Rectal smooth muscle tissue (tissue), 1 donor: ENCODE measurements at regions not wholly inside any gene's neighbourhood (a gene's known extent, or its start where the extent isn't known, plus 50 kb on each side); places are given as distances from the start of the nearest gene placed in this dataset.

Source experiments
- H3K27ac ChIP-seq: one replicate; pipeline ENCODE4 v1.7.0; 2013; ENCODE audit warnings: low read depth, low read length, inconsistent platforms
- H3K27me3 ChIP-seq: one replicate; pipeline ENCODE4 v1.7.0; 2013; ENCODE audit warnings: low read length; ENCODE audit not compliant: control insufficient read depth, insufficient read depth
- H3K36me3 ChIP-seq: one replicate; pipeline ENCODE4 v1.7.0; 2013; ENCODE audit warnings: low read length; ENCODE audit not compliant: control insufficient read depth, insufficient read depth
- H3K4me1 ChIP-seq: one replicate; pipeline ENCODE4 v1.7.0; 2013; ENCODE audit warnings: low read length; ENCODE audit not compliant: control insufficient read depth, insufficient read depth
- H3K4me3 ChIP-seq: one replicate; pipeline ENCODE4 v1.7.0; 2013; ENCODE audit warnings: low read length
- H3K9ac ChIP-seq: one replicate; pipeline ENCODE4 v1.7.0; 2013; ENCODE audit warnings: low read length

DNA sequence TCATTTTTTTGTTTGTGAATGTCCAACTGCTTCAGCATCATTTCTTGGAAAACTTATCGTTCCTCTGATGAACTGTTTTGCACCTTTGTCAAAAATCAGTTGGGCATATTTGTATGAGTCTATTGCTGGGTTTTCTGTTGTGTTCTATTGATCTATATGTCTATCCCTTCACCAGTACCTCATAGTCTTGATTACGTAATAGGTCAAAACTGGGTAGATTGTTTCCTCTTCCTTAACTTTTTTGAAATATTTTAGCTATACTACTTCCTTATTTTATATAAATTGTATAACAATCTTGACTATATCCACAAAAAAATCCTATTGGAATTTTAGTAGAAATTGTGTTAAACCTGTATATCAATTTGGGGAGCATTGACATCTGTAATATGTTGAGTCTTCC lies 104.1 kb upstream of the PALS2 start:
- no peak overlapping the region for H3K9ac ChIP-seq
- no peaks in the 10 kb centered on the region for H3K27me3 ChIP-seq
- no peaks in the 10 kb centered on the region for H3K36me3 ChIP-seq
- no peaks in the 10 kb centered on the region for H3K4me1 ChIP-seq
- H3K4me3 ChIP-seq: no peak overlapping the region
- no peak overlapping the region for H3K27ac ChIP-seq

DNA sequence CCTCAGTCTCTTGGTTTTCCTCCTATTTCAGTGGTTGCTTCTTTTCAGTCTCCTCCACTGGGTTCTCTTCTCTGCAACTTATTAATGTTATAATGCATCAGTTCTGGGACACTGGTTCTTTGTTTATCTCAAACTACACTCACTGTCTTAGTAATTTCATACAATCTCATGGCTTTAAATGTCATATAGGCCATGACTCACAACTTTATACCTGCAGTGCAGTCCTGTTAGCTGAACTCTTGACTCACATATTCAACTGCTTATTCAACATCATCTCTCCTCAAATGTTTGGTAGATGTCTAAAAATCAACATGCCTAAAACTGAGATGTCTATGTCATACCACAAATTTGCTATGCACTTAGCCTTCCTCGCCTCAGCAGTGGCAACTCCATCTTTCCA lies 101.2 kb upstream of the PALS2 start:
- H3K4me1 ChIP-seq: no peaks in the 10 kb centered on the region
- no peak overlapping the region for H3K27ac ChIP-seq
- no peaks in the 10 kb centered on the region for H3K27me3 ChIP-seq
- no peaks in the 10 kb centered on the region for H3K36me3 ChIP-seq
- no peak overlapping the region for H3K4me3 ChIP-seq
- H3K9ac ChIP-seq: no peak overlapping the region

DNA sequence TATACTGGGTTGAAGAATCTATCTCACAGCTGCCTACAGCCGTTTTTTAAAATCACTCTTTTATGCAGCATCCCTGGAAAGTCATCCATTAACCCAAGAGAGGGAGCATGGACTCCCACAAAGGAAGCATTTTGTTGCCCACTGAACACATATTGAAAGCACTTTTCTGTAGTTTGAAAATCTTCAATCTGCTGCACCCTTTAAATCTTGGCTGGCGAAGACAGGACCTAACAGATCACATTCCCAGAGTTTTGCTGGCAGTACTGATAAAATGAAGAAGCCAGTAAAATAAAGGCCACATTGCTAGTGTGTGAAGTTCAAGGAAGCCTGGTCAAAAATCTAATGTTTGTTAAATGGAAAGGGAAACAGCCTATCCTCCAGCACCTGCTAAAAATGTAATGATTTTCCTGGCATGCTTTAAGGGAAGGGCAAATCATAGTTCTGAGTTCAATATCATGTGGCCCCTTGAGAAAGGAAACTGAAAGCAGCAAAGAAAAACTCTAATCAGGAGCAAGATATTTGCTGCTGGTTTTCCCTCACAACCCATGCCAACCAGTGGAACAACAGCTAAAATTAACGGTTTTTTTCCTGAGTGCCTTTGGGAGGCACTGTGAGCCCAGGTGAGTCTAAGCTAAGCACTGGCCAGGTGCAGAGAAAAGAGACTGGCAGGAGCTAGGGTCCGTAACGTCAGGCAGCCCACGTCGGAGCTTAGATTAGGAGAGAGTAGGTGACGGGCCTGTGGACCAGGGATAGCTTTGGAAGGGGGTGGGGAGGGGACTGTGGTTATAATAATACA lies 97.9 kb upstream of the PALS2 start:
- Histone ChIP-seq H3K36me3 (no peaks in the 10 kb centered on the region), H3K27me3 (no peaks in the 10 kb centered on the region), H3K27ac (no peak overlapping the region), H3K4me3 (no peak overlapping the region), H3K4me1 (peaks cover 3% of the 10 kb centered on the region), H3K9ac (no peak overlapping the region)

DNA sequence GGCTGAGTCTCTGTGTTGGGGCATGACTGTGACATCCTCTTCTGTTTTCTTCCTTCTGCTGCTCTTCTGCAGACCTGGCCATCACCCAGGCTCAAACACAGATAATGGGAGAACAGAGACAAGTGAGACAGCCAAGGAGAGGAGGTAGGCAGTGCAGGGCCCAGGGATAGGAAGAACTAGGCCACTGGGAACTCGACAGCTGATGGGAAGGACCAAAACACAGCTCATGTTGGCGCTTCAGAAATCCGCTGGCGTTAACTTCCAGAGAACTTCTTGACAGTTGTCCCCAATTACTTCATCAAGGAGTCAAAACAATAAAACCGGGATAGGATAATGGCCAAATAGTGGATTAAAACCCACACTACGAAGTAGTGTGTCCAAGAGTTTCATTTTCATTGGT lies 97.0 kb upstream of the PALS2 start:
- H3K36me3 ChIP-seq: no peaks in the 10 kb centered on the region
- no peak overlapping the region for H3K4me3 ChIP-seq
- H3K4me1 ChIP-seq: peaks cover 3% of the 10 kb centered on the region
- H3K9ac ChIP-seq: no peak overlapping the region
- no peaks in the 10 kb centered on the region for H3K27me3 ChIP-seq
- no peak overlapping the region for H3K27ac ChIP-seq

DNA sequence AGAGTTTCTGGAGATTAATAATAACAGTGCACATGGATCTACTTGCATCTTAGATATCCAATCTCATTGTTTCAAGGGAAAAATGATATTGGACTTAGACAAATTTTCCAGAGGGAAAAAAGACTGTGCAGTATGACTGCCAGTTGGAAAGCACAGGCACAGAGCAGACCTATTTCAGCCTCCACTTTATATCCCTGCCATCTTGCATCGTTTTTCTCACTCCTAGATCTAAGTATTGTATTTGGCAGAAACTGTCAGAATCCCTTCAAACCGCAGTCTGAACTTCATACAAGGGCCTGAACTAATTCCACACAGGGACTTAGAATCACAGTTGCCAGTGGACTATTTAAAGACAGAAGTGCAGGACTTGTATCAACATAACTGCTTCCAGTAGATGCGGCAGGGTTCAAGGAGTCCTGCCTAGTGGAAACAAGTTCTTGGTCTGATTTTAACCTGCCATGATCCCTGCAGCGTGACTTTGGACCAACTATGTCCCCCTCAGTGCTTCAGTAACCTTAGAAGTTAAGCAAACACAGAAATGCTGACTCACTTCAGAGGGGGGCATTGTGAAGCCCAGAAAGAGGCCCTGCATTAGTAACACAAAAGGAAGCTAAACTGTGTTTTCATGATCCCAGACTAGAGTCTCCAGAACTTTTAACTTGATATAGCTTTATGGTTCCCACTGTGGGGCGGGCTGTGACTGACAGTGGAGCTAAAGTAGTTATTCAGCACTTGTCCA lies 95.7 kb upstream of the PALS2 start:
- peak overlapping the region; percentile 21 for H3K4me3 ChIP-seq
- no peaks in the 10 kb centered on the region for H3K36me3 ChIP-seq
- H3K9ac ChIP-seq: no peak overlapping the region
- peaks cover 3% of the 10 kb centered on the region for H3K4me1 ChIP-seq
- H3K27me3 ChIP-seq: no peaks in the 10 kb centered on the region
- no peak overlapping the region for H3K27ac ChIP-seq

DNA sequence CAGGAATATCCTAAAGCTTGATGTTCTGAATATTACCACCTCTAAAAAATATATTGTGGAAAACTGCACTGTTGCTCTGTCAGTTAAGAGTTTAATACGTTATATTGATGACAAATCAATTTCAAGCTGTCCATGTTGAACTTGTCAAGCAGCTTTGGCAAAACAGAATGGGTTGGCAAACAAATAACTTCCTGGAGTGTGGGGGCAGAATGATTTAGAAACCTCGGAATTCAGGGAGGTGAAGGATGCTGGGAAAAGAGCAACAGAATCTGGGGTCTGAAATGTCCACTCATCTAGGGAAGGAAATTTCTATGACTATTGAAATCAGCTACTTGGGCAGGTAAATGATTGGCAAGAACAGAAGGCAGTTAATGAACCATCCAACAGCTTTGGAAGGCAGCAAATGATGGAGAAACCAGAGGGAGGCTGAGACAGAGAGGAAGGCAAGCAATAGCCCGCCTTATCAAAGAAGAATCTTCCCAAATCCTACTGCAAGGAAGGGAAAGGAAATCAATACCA lies 95.1 kb upstream of the PALS2 start:
- Histone ChIP-seq H3K27ac (no peak overlapping the region), H3K4me1 (peaks cover 3% of the 10 kb centered on the region), H3K4me3 (no peak overlapping the region), H3K27me3 (no peaks in the 10 kb centered on the region), H3K9ac (no peak overlapping the region), H3K36me3 (no peaks in the 10 kb centered on the region)

DNA sequence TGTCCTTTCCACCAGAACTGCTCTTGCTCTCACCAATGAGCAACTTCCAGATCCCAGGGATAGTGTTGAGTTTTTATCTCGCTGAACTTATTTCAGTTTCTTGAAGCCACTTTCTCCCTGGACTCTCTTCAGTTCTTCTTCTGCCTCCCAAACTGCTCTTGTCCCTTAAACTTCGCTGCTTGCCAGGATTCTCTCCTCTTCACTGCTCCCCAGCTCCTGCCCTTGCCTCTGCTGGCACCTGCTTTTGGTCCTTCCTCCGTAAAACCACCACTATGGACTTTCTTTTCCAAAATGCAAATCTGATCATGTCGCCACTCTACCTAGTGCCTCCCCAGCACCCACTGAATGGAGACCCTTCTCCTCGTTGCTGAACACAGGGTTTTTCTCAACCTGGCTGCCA lies 92.8 kb upstream of the PALS2 start:
- H3K27ac ChIP-seq: no peak overlapping the region
- H3K27me3 ChIP-seq: no peaks in the 10 kb centered on the region
- no peak overlapping the region for H3K4me3 ChIP-seq
- H3K36me3 ChIP-seq: no peaks in the 10 kb centered on the region
- H3K4me1 ChIP-seq: peaks cover 3% of the 10 kb centered on the region
- no peak overlapping the region for H3K9ac ChIP-seq

DNA sequence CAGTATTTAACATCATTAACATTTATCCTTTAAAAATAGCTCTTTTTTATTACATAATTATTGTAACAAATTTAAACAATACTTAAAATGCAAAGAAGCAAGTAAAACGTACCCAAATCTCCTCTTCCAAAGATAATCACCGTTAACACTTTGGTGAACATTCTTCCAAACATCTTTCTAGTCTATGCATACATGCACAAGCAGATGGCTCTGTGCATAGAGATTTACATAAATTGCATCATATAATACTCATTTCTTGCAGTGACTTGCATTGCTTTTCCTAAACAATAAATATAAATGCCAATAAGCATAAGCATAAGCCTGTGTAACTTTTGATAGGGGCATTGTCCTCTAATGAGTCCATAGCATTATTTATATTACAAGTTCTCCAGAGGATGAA lies 89.4 kb upstream of the PALS2 start:
- H3K27me3 ChIP-seq: no peaks in the 10 kb centered on the region
- H3K4me1 ChIP-seq: no peaks in the 10 kb centered on the region
- H3K27ac ChIP-seq: no peak overlapping the region
- H3K36me3 ChIP-seq: no peaks in the 10 kb centered on the region
- no peak overlapping the region for H3K4me3 ChIP-seq
- no peak overlapping the region for H3K9ac ChIP-seq

DNA sequence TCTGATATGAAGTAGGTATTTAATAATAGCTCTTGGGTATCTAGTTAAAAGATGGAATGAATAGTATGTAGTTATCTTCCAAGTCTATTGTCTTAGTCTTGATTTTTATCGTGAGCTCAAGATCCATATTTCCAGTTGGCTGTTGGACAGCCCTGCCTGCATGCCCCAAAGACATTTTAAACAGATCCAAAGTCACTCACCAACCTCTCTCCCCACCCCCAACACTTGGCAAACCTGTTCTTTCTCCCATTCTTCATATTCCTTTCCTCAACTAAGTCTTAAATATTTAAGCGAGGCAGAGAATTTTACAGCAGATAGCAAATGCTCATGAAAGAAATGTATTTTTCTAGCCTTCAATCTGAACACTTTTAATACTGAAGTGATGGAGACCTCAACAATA lies 80.7 kb upstream of the PALS2 start:
- Histone ChIP-seq H3K27ac (no peak overlapping the region), H3K4me3 (no peak overlapping the region), H3K9ac (no peak overlapping the region), H3K27me3 (no peaks in the 10 kb centered on the region), H3K4me1 (no peaks in the 10 kb centered on the region), H3K36me3 (no peaks in the 10 kb centered on the region)

DNA sequence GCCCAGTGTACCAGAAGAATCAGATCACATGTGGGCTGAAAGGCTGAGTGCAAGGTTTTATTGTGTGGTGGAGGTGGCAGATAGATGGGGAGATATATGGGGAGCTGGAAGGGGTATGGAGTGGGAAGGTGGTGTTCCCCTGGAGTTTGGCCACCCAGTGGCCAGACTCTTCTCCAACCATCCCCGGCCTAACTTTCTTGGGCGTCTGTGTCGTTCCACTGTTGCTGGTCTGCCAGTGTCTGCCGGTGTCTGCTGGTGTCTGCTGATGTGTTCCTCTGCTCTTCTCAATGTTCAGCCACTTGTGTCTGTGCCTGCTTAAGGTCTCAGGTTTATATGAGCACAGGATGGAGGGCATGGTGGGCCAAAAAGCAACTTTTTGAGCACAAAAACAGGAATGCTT lies 78.4 kb upstream of the PALS2 start:
- H3K9ac ChIP-seq: no peak overlapping the region
- H3K4me1 ChIP-seq: no peaks in the 10 kb centered on the region
- H3K27me3 ChIP-seq: no peaks in the 10 kb centered on the region
- no peak overlapping the region for H3K27ac ChIP-seq
- H3K4me3 ChIP-seq: no peak overlapping the region
- no peaks in the 10 kb centered on the region for H3K36me3 ChIP-seq

DNA sequence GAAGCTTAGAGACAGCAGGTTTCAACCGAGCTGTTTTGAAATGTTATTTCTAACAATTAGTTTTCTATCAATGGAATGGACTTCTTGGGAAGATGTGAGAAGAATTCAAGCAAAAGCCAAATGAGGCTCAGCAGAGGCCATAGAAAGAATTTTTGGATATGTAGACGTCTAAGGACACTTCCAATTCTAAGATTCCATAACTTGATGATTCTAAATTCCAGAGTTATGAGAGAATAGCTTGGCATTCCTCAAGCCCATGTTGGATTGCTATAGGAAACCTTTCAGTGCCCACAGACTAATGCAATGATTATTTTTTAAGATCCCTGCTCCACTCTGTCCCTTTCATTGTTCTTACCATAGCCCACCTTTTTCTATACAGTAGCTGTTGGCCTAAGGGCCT lies 77.2 kb upstream of the PALS2 start:
- Histone ChIP-seq H3K4me1 (no peaks in the 10 kb centered on the region), H3K27ac (no peak overlapping the region), H3K36me3 (no peaks in the 10 kb centered on the region), H3K4me3 (no peak overlapping the region), H3K9ac (no peak overlapping the region), H3K27me3 (no peaks in the 10 kb centered on the region)

DNA sequence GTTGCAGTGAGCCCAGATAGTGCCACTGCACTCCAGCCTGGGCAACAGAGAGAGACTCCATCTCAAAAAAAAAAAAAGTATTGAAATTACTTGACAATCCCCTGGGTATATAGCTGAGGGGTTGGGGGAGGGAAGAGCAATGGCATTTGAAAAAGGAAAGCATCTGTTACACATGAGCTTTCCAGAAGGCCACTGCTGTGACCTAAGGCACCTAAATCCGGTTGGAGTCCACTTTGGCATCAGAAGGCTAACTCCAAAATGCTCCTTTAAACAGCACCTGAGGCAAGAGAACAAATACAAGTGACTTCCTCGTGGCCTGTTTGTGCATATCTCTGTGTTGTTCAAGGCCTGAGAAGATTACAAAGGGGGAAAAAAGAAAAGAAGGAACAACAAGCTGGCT lies 74.8 kb upstream of the PALS2 start:
- no peak overlapping the region for H3K9ac ChIP-seq
- no peaks in the 10 kb centered on the region for H3K27me3 ChIP-seq
- H3K4me1 ChIP-seq: no peaks in the 10 kb centered on the region
- no peak overlapping the region for H3K4me3 ChIP-seq
- no peaks in the 10 kb centered on the region for H3K36me3 ChIP-seq
- no peak overlapping the region for H3K27ac ChIP-seq

DNA sequence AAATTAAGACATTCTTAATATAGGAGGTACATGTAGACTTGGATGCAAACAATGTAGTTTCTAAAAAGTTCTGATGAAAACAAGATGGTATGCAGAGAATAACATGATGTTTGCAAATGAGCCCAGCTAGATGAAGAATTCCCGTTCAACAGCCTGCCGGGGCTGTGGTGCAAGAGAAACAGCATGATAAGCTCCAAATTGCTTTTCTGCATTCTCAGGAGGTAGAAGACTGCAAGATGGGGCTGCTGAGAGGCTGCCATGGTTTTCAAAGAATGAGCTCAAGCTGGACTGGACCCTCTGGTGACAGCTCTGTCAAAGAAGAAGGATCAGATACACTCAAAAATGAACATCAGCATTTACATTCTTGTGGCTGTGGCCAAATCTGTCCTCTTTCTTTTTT lies 73.4 kb upstream of the PALS2 start:
- no peaks in the 10 kb centered on the region for H3K27me3 ChIP-seq
- H3K9ac ChIP-seq: no peak overlapping the region
- no peak overlapping the region for H3K4me3 ChIP-seq
- no peak overlapping the region for H3K27ac ChIP-seq
- no peaks in the 10 kb centered on the region for H3K36me3 ChIP-seq
- no peaks in the 10 kb centered on the region for H3K4me1 ChIP-seq
